DMS 273 (cell line): ENCODE measurements at regions not wholly inside any gene's neighbourhood (a gene's known extent, or its start where the extent isn't known, plus 50 kb on each side); places are given as distances from the start of the nearest gene placed in this dataset.

Source experiments
- DNase-seq: peaks from one replicate; lab custom pipeline; 2025; ENCODE audit not compliant: unreplicated experiment; lab: John Stamatoyannopoulos, UW

DNA sequence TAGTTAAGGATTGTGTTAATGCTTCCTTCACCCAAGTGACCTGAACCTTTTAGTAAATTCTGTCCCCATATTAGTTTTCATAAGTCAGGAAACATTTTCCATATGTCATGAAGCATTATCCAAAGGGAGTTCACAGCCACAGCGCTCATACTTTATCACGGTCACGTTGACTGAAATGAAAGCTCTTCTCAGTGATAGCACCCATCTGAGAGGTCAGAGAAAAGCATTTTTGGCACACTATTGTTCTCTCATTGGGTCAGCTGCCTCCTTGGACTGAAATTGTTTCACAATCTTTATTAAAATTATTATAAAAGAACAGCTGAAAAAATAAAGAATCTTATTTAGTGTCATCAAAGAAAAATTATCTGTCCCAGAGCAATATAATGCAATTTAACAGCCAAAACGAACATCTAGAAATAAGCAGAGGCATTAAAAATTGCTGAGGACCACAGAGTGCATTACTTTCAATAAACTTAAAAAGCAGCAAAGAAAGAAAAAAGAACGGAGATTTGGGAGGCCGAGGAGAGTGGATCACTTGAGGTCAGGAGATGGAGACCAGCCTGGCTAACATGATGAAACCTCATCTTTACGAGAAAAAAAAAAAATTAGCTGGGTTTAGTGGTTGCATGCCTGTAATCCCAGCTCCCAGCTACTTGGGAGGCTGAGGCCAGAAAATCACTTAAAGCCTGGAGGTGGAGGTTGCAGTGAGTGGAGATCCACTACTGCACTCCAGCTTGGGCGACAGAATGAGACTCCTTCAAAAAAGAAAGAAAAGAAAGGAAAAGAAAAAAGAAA is 680.8 kb upstream of the FAM241A start:
- no peak for DNase-seq

- no peak for DNase-seq
Observed at GRCh38 chr4:111466811-111467604, 678.2 kb upstream of the FAM241A start.

- peak; percentile 53 for DNase-seq
Observed at GRCh38 chr4:111475001-111475400, 670.3 kb upstream of the FAM241A start.

DNA sequence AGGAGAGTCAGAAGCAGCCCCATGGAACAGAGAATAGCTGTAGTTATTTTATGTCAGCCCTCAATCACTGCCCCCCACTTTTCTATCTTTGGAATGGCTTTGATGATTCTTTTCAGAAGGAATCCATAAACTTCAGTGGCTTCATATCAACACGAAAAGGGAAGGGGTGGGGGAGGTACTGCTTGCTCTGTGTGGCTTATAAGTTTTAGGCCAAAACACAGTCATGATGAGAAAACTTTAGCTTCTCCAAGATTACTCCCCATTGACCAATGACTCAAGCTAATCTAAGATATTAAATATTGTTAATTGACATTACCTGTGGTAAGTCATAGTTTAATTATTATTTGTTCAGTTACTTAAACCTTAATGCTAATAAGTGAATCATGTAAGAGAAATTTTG is 669.6 kb upstream of the FAM241A start:
- no peak for DNase-seq

DNA sequence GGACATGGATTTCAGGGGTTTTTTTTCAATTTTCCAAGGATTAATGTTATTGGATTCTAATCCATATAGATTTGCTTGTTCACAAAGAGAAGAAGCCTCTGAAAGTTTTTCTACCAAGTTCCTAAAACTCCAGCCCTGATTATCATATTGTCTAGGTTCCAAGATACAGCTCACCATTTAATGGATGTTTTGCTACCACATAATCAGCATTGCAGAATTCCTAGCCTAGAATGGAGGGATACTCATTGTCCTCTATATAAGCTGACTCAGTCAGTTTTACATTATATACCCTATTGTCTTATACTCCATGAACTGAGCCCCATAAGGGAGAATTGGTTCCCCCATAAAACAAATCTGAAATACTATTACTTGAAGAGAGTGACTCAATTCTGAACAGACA is 664.7 kb upstream of the FAM241A start:
- DNase-seq, result no peak

- DNase-seq, result no peak
Observed at GRCh38 chr4:111483375-111484169, 661.7 kb upstream of the FAM241A start.

DNA sequence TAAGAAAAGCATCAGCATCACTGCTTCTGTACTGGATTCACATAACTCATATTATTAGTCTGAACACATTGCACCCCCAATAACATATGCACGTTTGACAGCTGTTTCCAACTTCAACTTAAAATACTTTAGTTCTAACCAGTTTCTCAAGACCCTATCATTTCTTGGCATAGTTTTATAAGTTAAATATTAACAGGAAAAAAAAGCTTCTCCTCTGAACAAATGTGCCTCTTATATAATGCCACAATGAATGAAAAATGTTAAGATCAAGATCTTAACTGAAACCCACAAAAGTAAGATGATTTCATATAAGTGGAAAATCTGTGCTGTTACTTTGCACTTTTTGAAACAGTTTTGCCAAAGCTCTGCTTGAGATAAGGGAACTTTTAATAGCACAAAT is 652.8 kb upstream of the FAM241A start:
- DNase-seq, result no peak

GRCh38 chr4:111494471-111494870 is 650.8 kb upstream of the FAM241A start:
- no peak for DNase-seq

- DNase-seq, result no peak
Observed at GRCh38 chr4:111494971-111495370, 650.3 kb upstream of the FAM241A start.

GRCh38 chr4:111499291-111499690 is 646.0 kb upstream of the FAM241A start:
- DNase-seq, result no peak

DNA sequence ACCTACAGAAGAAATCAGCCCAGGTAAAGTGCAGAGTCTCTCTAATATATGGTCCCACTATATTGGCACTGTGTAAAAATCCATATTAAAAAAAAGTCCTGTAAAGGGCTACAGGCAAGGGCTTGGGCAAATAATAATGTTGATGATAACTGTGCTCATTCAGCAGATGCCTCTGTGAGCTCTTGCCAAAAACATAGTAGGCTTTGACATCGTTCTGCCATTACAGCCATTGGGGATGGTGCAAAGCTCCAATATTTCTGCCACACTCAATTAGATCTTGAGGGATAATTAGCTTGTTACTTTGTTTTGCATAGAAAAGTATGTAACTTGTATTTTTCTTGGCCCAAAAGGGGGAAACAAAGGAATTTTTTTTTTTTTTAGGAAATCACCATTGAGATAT is 645.5 kb upstream of the FAM241A start:
- DNase-seq, result no peak

DNA sequence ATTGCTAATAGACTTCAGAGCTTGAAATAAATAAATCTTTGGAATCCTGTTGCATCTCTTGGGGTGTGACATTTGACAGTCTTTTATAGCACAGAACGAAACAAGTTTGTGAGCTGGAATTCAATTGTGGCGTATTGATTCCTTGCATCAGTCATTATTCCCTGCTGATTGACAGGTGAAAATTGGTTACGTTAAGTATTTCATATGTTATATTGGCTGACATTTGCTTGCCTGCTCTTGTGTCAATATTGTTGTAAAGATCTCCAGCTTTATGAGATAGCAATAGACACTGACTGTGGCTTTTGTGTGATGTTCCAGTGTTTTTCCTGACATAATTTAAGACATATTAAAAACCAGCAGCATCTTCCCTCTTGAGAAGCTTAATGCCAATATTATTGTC is 644.4 kb upstream of the FAM241A start:
- no peak for DNase-seq

DNA sequence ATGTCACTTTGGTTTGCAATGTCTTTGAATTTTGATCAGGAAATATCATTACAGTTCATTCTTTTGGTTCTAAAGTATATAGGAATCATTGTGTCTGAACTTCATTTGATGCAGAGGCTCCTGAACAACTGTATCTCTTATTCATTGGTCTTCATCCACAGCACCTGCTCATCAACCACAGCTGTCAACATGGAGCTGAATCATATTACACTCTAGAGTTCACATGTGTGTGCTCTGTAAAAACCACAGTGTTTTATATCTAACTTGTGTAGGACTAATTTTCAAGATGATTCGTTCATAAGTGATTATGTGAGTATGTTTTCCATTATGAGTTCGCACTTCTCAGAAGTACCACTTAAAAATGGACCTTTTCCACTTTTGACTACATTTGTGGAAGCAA is 643.3 kb upstream of the FAM241A start:
- DNase-seq, result no peak

- no peak for DNase-seq
Observed at GRCh38 chr4:111502626-111503025, 642.6 kb upstream of the FAM241A start.

- DNase-seq, result no peak
Observed at GRCh38 chr4:111506706-111507105, 638.5 kb upstream of the FAM241A start.

GRCh38 chr4:111510535-111510934 is 634.7 kb upstream of the FAM241A start:
- DNase-seq, result no peak

DNA sequence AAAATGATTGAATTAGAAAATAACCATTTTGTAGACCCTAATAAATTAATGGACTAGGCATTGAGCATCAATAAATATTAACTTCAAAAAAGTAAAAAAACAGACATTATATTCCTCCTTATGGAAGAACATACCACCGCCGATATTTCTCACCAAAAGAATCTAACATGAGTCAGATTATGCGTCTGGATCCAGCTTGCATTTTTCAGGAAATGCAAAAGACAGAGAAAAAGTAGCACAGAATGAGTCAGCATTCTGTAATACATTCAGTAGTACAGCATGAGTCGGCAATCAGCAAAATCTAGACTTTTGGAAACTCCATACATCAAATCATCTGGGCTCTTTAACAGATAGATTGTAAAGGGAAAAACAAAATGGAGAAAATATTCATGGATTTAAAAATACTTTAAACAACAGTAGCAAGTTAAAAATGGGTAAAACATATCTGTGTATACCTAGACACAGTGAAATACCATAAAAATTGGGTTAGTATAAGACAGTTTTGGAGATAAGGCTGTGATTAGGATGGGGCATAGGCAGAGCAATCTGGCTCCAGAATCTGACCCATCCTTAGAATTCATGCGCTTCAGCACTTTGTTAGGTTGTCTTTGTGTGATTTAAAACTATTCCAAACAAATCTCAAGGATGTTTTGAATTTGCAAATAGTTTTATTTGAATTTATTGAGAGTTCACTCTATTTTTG is 633.0 kb upstream of the FAM241A start:
- no peak for DNase-seq

DNA sequence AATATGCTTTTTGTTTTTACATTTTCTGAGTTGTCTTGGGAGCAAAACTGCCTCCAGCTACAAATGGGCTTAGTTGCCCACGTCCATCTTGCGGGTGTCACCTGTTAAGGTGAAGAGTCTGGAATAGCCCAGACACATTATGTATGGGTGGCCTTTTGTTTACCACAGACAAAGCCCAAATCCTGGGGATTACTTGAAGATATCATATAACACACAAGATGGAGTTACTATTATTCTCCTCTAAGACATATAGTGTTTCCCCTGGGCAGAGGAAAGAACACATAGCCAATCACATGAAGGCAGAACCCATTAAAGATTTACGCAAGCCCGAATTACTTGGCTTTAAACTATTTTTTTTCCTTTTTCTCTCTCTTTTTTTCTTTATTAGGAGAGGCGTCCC is 625.6 kb upstream of the FAM241A start:
- no peak for DNase-seq

DNA sequence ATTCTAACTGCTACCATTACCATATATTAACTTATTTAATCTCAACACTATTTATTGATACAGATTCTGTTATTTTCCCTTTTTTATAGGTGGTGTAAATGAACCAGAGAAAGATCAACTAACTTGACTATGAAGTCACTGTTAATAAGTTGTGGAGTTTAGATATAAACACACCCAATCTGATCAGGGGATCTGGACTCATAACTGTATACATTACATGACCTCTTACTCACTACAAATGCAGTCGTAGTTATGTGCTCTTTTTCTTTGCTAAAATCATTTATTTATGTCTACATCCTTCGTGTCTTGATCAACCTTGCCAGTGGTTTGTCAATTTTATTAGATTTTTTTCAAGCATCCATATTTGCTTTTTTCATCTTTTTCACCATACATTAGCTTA is 614.8 kb upstream of the FAM241A start:
- no peak for DNase-seq

- no peak for DNase-seq
Observed at GRCh38 chr4:111535792-111536191, 609.5 kb upstream of the FAM241A start.

GRCh38 chr4:111537165-111537564 is 608.1 kb upstream of the FAM241A start:
- no peak for DNase-seq
